K562 (cell line): ENCODE measurements at regions not wholly inside any gene's neighbourhood (a gene's known extent, or its start where the extent isn't known, plus 50 kb on each side); places are given as distances from the start of the nearest gene placed in this dataset.
"Not testable (repeated sequence)": the region's sequence is repeated elsewhere in the genome, so short reads cannot be mapped to it uniquely, and the experiment has no call there.

ENCODE experiments used
- ATAC-seq: fragments of 200-7000 bp; cut with Tn5 transposase; 3 replicates; pipeline ENCODE4 v1.9.1; 2020; ENCODE audit warnings: moderate library complexity
- BruUV-seq: library from RNA; stranded (reverse); fragments of 400-500 nt; replicated peaks from 2 replicates; lab custom pipeline; 2021; lab: Mats Ljungman, UMichigan
- CTCF ChIA-PET: fragments of 300-600 bp; formaldehyde crosslinking; extraction: SDS; loops from one replicate; lab custom pipeline; 2021; ENCODE audit warnings: low intra/inter-chr PET ratio; lab: Yijun Ruan, JAX
- POLR2A ChIA-PET: fragments of 300-600, 350-650 bp; sonication (Branson Sonifier 250); formaldehyde crosslinking; extraction: SDS; loops from one replicate; lab custom pipeline; 2021; ENCODE audit warnings: antibody characterized with exemption, inconsistent platforms; lab: Yijun Ruan, JAX
- DNase-seq, 4 experiments: peaks; one replicate each; pipeline versions ENCODE4 v3.0.0 to v3.0.0-alpha.2; 2011 to 2018; ENCODE audit warnings: low spot score in 3 of 4, mixed read lengths in 3 of 4; ENCODE audit errors: extremely low read depth in 1 of 4
- FAIRE-seq: peaks from 2 replicates; lab custom pipeline; 2011; peaks lifted over from hg19 to GRCh38; lab: Jason Lieb, UNC
- H2AFZ ChIP-seq: 2 replicates; pipeline ENCODE4 v1.6.0; 2011; ENCODE audit warnings: low read depth, low read length, control low read depth, inconsistent platforms
- H3K27ac ChIP-seq: fragments of 200-600 bp; 3 replicates; pipeline ENCODE4 v1.8.0; 2011; ENCODE audit warnings: low read depth, mild to moderate bottlenecking, control low read depth, inconsistent platforms, low read length, moderate library complexity, mixed read lengths; ENCODE audit errors: extremely low read depth
- H3K27me3 ChIP-seq, 2 experiments: fragments of 300-600 bp in 1 of 2; 2 replicates in 1 of 2; 3 replicates in 1 of 2; pipeline versions ENCODE4 v1.6.0 to v1.8.0; 2011; ENCODE audit warnings: inconsistent platforms in 2 of 2, low read length in 2 of 2, mild to moderate bottlenecking in 1 of 2, mixed read lengths in 1 of 2, moderate library complexity in 1 of 2; ENCODE audit not compliant: control insufficient read depth in 2 of 2, insufficient read depth in 2 of 2
- H3K36me3 ChIP-seq: fragments of 300-600 bp; 3 replicates; pipeline ENCODE4 v1.8.0; 2011; ENCODE audit warnings: mild to moderate bottlenecking, low read length, inconsistent platforms; ENCODE audit not compliant: control insufficient read depth, insufficient read depth
- H3K4me1 ChIP-seq, 2 experiments: fragments of 200-600 bp in 1 of 2; replicated peaks in 1 of 2; 2 replicates in 1 of 2; 3 replicates in 1 of 2; pipeline versions ENCODE4 v1.5.1 to v1.8.0; 2011; ENCODE audit warnings: inconsistent platforms in 2 of 2, low read length in 2 of 2, mild to moderate bottlenecking in 1 of 2, mixed read lengths in 1 of 2, moderate library complexity in 1 of 2; ENCODE audit not compliant: control insufficient read depth in 2 of 2, insufficient read depth in 2 of 2
- H3K4me2 ChIP-seq: 2 replicates; pipeline ENCODE4 v1.6.1; 2011; ENCODE audit warnings: low read length, control low read depth, inconsistent platforms, mixed read lengths; ENCODE audit not compliant: insufficient read depth
- H3K4me3 ChIP-seq: fragments of 200-600 bp; sonication (generic), shearing (Covaris generic); 2 replicates; pipeline ENCODE4 v1.5.1; 2016; ENCODE audit warnings: control low read depth, inconsistent platforms
- H3K79me2 ChIP-seq: fragments of 200-600 bp; 3 replicates; pipeline ENCODE4 v1.8.0; 2011; ENCODE audit warnings: low read length, inconsistent platforms; ENCODE audit not compliant: control insufficient read depth, insufficient read depth
- H3K9ac ChIP-seq, 2 experiments: 2 replicates each; pipeline versions ENCODE4 v1.6.0 to v1.6.1; 2011; ENCODE audit warnings: low read depth in 2 of 2, low read length in 2 of 2, control low read depth in 1 of 2, inconsistent platforms in 1 of 2, mild to moderate bottlenecking in 1 of 2, mixed read lengths in 1 of 2; ENCODE audit not compliant: insufficient read depth in 1 of 2
- H3K9me1 ChIP-seq: one replicate; pipeline ENCODE4 v1.6.0; 2011; ENCODE audit warnings: inconsistent platforms, mild to moderate bottlenecking, low read length, moderate library complexity; ENCODE audit not compliant: control insufficient read depth, insufficient read depth
- H3K9me3 ChIP-seq: replicated peaks from 2 replicates; pipeline ENCODE4 v1.5.1; 2011; ENCODE audit warnings: low read depth, low read length, inconsistent platforms; ENCODE audit not compliant: control insufficient read depth, insufficient read depth
- H4K20me1 ChIP-seq: replicated peaks from 2 replicates; pipeline ENCODE4 v1.6.1; 2011; ENCODE audit warnings: low read length, inconsistent platforms, mixed read lengths; ENCODE audit not compliant: control insufficient read depth, insufficient read depth
- DEAF1 ChIP-seq: fragments of 450-650 bp; formaldehyde crosslinking; IDR thresholded peaks from 2 replicates; pipeline ENCODE4 v1.4.0; 2020; ENCODE audit warnings: mild to moderate bottlenecking, moderate library complexity
- FOXA3 ChIP-seq, 2 experiments: fragments of 450-650 bp in 1 of 2; sonication (generic) in 1 of 2; formaldehyde crosslinking; IDR thresholded peaks in 1 of 2; conservative IDR thresholded peaks in 1 of 2; 2 replicates each; pipeline versions ENCODE4 v1.4.0 to v1.8.0; 2020 to 2022; ENCODE audit warnings: mild to moderate bottlenecking in 2 of 2, missing genetic modification reagents in 1 of 2
- HNRNPUL1 ChIP-seq: fragments of 200-400 bp; formaldehyde crosslinking; IDR thresholded peaks from 2 replicates; pipeline ENCODE4 v1.6.1; 2017; ENCODE audit warnings: low read length
- KAT8 ChIP-seq: fragments of 450-650 bp; IDR thresholded peaks from 2 replicates; pipeline ENCODE4 v1.6.1; 2016; ENCODE audit warnings: low read depth, mild to moderate bottlenecking
- MLLT1 ChIP-seq, 2 experiments: fragments of 450-650 bp; IDR thresholded peaks; 2 replicates each; pipeline ENCODE4 v1.6.1; 2016
- NFATC3 ChIP-seq: fragments of 450-650 bp; IDR thresholded peaks from 2 replicates; pipeline ENCODE4 v1.6.1; 2017; ENCODE audit warnings: mild to moderate bottlenecking
- NR2C1 ChIP-seq, 2 experiments: fragments of 450-650 bp; IDR thresholded peaks; 2 replicates each; pipeline ENCODE4 v1.6.1; 2017; ENCODE audit warnings: mild to moderate bottlenecking in 2 of 2, antibody characterized with exemption in 1 of 2, inconsistent platforms in 1 of 2, missing compliant biosample characterization in 1 of 2, missing genetic modification characterization in 1 of 2
- PTRF ChIP-seq: fragments of 450-650 bp; IDR thresholded peaks from 2 replicates; pipeline ENCODE4 v1.6.1; 2016; ENCODE audit warnings: mild to moderate bottlenecking, missing genetic modification characterization, missing compliant biosample characterization
- SOX6 ChIP-seq: fragments of 450-650 bp; IDR thresholded peaks from 2 replicates; pipeline ENCODE4 v1.6.1; 2014; ENCODE audit warnings: mild to moderate bottlenecking
- TBL1XR1 ChIP-seq, 2 experiments: IDR thresholded peaks; 2 replicates each; pipeline ENCODE4 v1.6.1; 2012; ENCODE audit warnings: improper control_type of control experiment in 2 of 2, low read length in 2 of 2, mild to moderate bottlenecking in 1 of 2
- ZFP91 ChIP-seq: sonication (generic); formaldehyde crosslinking; IDR thresholded peaks from 2 replicates; pipeline ENCODE4 v1.8.0; 2022; ENCODE audit warnings: mild to moderate bottlenecking, missing genetic modification reagents
- ZNF165 ChIP-seq: fragments of 250-450 bp; sonication (Bioruptor Pico); IDR thresholded peaks from 2 replicates; pipeline ENCODE4 v1.4.0; 2020; ENCODE audit warnings: borderline replicate concordance
- ZNF583 ChIP-seq: fragments of 250-450 bp; sonication (Bioruptor Pico); IDR thresholded peaks from 2 replicates; pipeline ENCODE4 v1.4.0; 2020
- WGBS: fragments of 100-300 bp; shearing (Covaris generic); methylation state at CpG from one replicate; pipeline ENCODE4 v1.1.6; 2016; ENCODE audit warnings: low coverage, mixed read lengths; ENCODE audit not compliant: insufficient coverage; ENCODE audit errors: missing lambda C conversion rate; 5-methylcytosine and 5-hydroxymethylcytosine counted together
- in situ Hi-C: fragments of 300-500 bp; cut with MboI; formaldehyde crosslinking; loops from 4 replicates; pipeline ENCODE4 v1.15.0; 2018; ENCODE audit warnings: inconsistent platforms, mixed read lengths
- intact Hi-C: fragments of 100-400 bp; cut with micrococcal nuclease; formaldehyde crosslinking; loops from 2 replicates; pipeline ENCODE4 v1.14.2; 2022

GRCh38 chr4:64640402-64640801, 231.2 kb upstream of the TECRL start:
- H4K20me1 ChIP-seq, H3K9me3 ChIP-seq, ATAC-seq, POLR2A ChIA-PET, H3K9ac ChIP-seq, H3K79me2 ChIP-seq, H2AFZ ChIP-seq, H3K4me2 ChIP-seq, BruUV-seq, in situ Hi-C loops, H3K9me1 ChIP-seq, H3K27ac ChIP-seq, intact Hi-C loops, DNase-seq, H3K36me3 ChIP-seq, FAIRE-seq, CTCF ChIA-PET, H3K4me1 ChIP-seq, H3K4me3 ChIP-seq, H3K27me3 ChIP-seq: not testable (repeated sequence)
- 2% methylated on average over 16 of the region's 21 CpGs for WGBS

GRCh38 chr4:64625438-64625837, 216.2 kb upstream of the TECRL start:
- no peaks in the 10 kb centered on the region for H3K4me1 ChIP-seq
- ATAC-seq (no peak), DNase-seq (no peak), FAIRE-seq (no peak)
- intact Hi-C loops (no loop called here), in situ Hi-C loops (no loop called here)
- H3K9me3 ChIP-seq, result no peaks in the 10 kb centered on the region
- H4K20me1 ChIP-seq, result no peaks in the 10 kb centered on the region
- no peak overlapping the region for H3K4me2 ChIP-seq
- ChIA-PET POLR2A (interaction anchor here (0.6 kb wide), 1 partner anchor 16 kb away, joined by 3 read pairs; no protein-coding TSS in a partner anchor), CTCF (no interaction called here)
- no peak overlapping the region for H3K4me3 ChIP-seq
- no peak overlapping the region for H2AFZ ChIP-seq
- H3K27me3 ChIP-seq, result no peaks in the 10 kb centered on the region
- no peaks in the 10 kb centered on the region for H3K36me3 ChIP-seq
- 0% methylated on average over 2 of the region's 3 CpGs for WGBS
- H3K9ac ChIP-seq, result no peak overlapping the region
- H3K9me1 ChIP-seq, result no peaks in the 10 kb centered on the region
- BruUV-seq, result no TSS peak
- H3K27ac ChIP-seq, result no peak overlapping the region
- no peaks in the 10 kb centered on the region for H3K79me2 ChIP-seq
- no peak for TF ChIP-seq MLLT1 (IDR thresholded peaks at IDR 0.05)
- no peak for TF ChIP-seq ZNF583 (CRISPR knock-in tag)
- TF ChIP-seq SOX6, result no peak
- no peak for TF ChIP-seq TBL1XR1 (IDR thresholded peaks at IDR 0.05; ENCODE audit: low read length in 2 of 2)
- TF ChIP-seq PTRF, result no peak
- TF ChIP-seq ZFP91 (CRISPR knock-in tag), result no peak
- TF ChIP-seq NFATC3, result no peak
- TF ChIP-seq DEAF1 (CRISPR knock-in tag), result no peak
- TF ChIP-seq NR2C1 (IDR thresholded peaks at IDR 0.05), result no peak
- TF ChIP-seq NR2C1 (tag; IDR thresholded peaks at IDR 0.05), result no peak
- TF ChIP-seq KAT8, result no peak
- TF ChIP-seq ZNF165 (CRISPR knock-in tag), result no peak
- no peak for TF ChIP-seq HNRNPUL1
- TF ChIP-seq FOXA3 (CRISPR knock-in tag; conservative IDR thresholded peaks at IDR 0.05 in 1 of 2, IDR thresholded peaks at IDR 0.05 in 1 of 2), result no peak
